ENCODE measurements at regions not wholly inside any gene's neighbourhood (a gene's known extent, or its start where the extent isn't known, plus 50 kb on each side); places are given as distances from the start of the nearest gene placed in this dataset.
A peak's percentile ranks its signal among the peaks of the same experiment; 100 is the strongest.

- TF ChIP-seq, protein P1, sequence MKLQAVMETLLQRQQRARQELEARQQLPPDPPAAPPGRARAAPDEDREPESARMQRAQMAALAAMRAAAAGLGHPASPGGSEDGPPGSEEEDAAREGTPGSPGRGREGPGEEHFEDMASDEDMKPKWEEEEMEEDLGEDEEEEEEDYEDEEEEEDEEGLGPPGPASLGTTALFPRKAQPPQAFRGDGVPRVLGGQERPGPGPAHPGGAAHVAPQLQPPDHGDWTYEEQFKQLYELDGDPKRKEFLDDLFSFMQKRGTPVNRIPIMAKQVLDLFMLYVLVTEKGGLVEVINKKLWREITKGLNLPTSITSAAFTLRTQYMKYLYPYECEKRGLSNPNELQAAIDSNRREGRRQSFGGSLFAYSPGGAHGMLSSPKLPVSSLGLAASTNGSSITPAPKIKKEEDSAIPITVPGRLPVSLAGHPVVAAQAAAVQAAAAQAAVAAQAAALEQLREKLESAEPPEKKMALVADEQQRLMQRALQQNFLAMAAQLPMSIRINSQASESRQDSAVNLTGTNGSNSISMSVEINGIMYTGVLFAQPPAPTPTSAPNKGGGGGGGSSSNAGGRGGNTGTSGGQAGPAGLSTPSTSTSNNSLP (IDR thresholded peaks at IDR 0.05; ENCODE audit: borderline replicate concordance, low read depth, low read length): no peak
- TF ChIP-seq ZNF766 (CRISPR knock-in tag; conservative IDR thresholded peaks at IDR 0.05) (peak; percentile 65; the same call in 1 of the 2 replicates), ZNF263 (CRISPR knock-in tag; IDR thresholded peaks at IDR 0.05; ENCODE audit: borderline replicate concordance) (no peak), E2F8 (IDR thresholded peaks at IDR 0.05; ENCODE audit: low read depth, partially characterized antibody) (peak; percentile 13), SRSF7 (optimal IDR thresholded peaks at IDR 0.05; ENCODE audit: low read depth, low read length) (no peak), MECOM (CRISPR knock-in tag; IDR thresholded peaks at IDR 0.05) (no peak), MTA3 (IDR thresholded peaks at IDR 0.05; ENCODE audit: borderline replicate concordance) (peak; percentile 62; the same call in 1 of the 2 replicates), MTA1 (IDR thresholded peaks at IDR 0.05; ENCODE audit: borderline replicate concordance) (peak; percentile 92), RAD21 (CRISPR knock-in tag; conservative IDR thresholded peaks at IDR 0.05 in 1 of 2, IDR thresholded peaks at IDR 0.05 in 1 of 2) (peak; percentile 24 to 45; a peak in 3 of 4 replicates), BMI1 (IDR thresholded peaks at IDR 0.05; ENCODE audit: low read length) (no peak), SMARCE1 (IDR thresholded peaks at IDR 0.05) (peak; percentile 96), FOXP1 (CRISPR knock-in tag; IDR thresholded peaks at IDR 0.05) (no peak), ATF1 (CRISPR knock-in tag; IDR thresholded peaks at IDR 0.05) (no peak), ATF1 (tag; IDR thresholded peaks at IDR 0.05) (no peak), ZNF668 (CRISPR knock-in tag; IDR thresholded peaks at IDR 0.05) (no peak), MXI1 (IDR thresholded peaks at IDR 0.05; ENCODE audit: low read depth, low read length) (no peak), ZC3H11A (IDR thresholded peaks at IDR 0.05; ENCODE audit: low read depth, low read length) (no peak), ATF3 (IDR thresholded peaks at IDR 0.05) (peak; percentile 66; the same call in 1 of the 2 replicates), ATF3 (CRISPR knock-in tag; conservative IDR thresholded peaks at IDR 0.05) (no peak), POLR2B (IDR thresholded peaks at IDR 0.05; ENCODE audit: low read depth, partially characterized antibody) (no peak), GATA2 (CRISPR knock-in tag; IDR thresholded peaks at IDR 0.05) (peak; percentile 72), JUN (IDR thresholded peaks at IDR 0.05; ENCODE audit: borderline replicate concordance, low read depth, low read length) (peak; percentile 32; the same call in 1 of the 2 replicates), JUN (CRISPR knock-in tag; IDR thresholded peaks at IDR 0.05; ENCODE audit: borderline replicate concordance) (no peak), ZNF217 (CRISPR knock-in tag; IDR thresholded peaks at IDR 0.05) (no peak)
- TF ChIP-seq, protein P2, sequence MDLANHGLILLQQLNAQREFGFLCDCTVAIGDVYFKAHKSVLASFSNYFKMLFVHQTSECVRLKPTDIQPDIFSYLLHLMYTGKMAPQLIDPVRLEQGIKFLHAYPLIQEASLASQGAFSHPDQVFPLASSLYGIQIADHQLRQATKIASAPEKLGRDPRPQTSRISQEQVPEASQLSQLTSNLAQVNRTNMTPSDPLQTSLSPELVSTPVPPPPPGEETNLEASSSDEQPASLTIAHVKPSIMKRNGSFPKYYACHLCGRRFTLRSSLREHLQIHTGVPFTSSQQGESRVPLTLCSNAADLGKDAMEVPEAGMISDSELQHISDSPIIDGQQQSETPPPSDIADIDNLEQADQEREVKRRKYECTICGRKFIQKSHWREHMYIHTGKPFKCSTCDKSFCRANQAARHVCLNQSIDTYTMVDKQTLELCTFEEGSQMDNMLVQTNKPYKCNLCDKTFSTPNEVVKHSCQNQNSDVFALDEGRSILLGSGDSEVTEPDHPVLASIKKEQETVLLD (IDR thresholded peaks at IDR 0.05): peak; percentile 63; the same call in 1 of the 2 replicates
These were observed 62.6 kb upstream of the RESF1 start (continued) for GRCh38 chr12:31896514-31897039.

Measured in K562 (cell line).